HCT116 (cell line): ENCODE measurements at regions not wholly inside any gene's neighbourhood (a gene's known extent, or its start where the extent isn't known, plus 50 kb on each side); places are given as distances from the start of the nearest gene placed in this dataset.
A peak's percentile ranks its signal among the peaks of the same experiment; 100 is the strongest.

Experiments
- ATAC-seq: fragments of 200-7000 bp; cut with Tn5 transposase; 2 replicates; pipeline ENCODE4 v1.9.1; 2020; ENCODE audit warnings: mild to moderate bottlenecking, moderate library complexity
- BruUV-seq: library from RNA; stranded (reverse); fragments of 400-500 nt; replicated peaks from 2 replicates; lab custom pipeline; 2021; lab: Mats Ljungman, UMichigan
- CTCF ChIA-PET: fragments of 300-600 bp; sonication (Branson Sonifier 250); formaldehyde crosslinking; loops from one replicate; lab custom pipeline; 2021; ENCODE audit warnings: antibody characterized with exemption; lab: Charles Lee
- POLR2A ChIA-PET: fragments of 300-600, 350-600 bp; sonication (Branson Sonifier 250); formaldehyde crosslinking; loops from one replicate; lab custom pipeline; 2021; ENCODE audit warnings: antibody characterized with exemption; lab: Charles Lee
- RAD21 ChIA-PET, 2 experiments: fragments of 300-600 bp; sonication (Branson Sonifier 250); formaldehyde crosslinking; loops; one replicate each; lab custom pipeline; 2023; ENCODE audit warnings: low total read pairs in 2 of 2; ENCODE audit not compliant: uncharacterized antibody in 2 of 2, unreplicated experiment in 2 of 2, low non-redundant PET in 1 of 2; lab: Charles Lee
- DNase-seq: peaks from one replicate; pipeline ENCODE4 v3.0.0-alpha.2; 2010; ENCODE audit warnings: low read depth, low spot score
- H2AFZ ChIP-seq: fragments of 200-600 bp; shearing (Covaris generic), sonication (generic); 2 replicates; pipeline ENCODE4 v1.6.1; 2017; ENCODE audit warnings: low read depth, mixed run types, mixed read lengths, antibody characterized with exemption, low read length; ENCODE audit not compliant: poor library complexity, severe bottlenecking
- H3K27ac ChIP-seq: 2 replicates; pipeline ENCODE4 v1.5.1; 2012; ENCODE audit warnings: low read depth, low read length
- H3K27me3 ChIP-seq: fragments of 200-600 bp; sonication (generic); 2 replicates; pipeline ENCODE4 v1.6.1; 2016; ENCODE audit warnings: mixed run types, low read length, mixed read lengths; ENCODE audit not compliant: insufficient read depth
- H3K36me3 ChIP-seq, 2 experiments: fragments of 200-500 bp in 1 of 2; fragments of 200-600 bp in 1 of 2; sonication (Bioruptor generic) in 1 of 2; sonication (generic) in 1 of 2; 2 replicates each; pipeline versions ENCODE4 v1.5.1 to v1.6.1; 2014 to 2016; ENCODE audit warnings: low read length in 2 of 2, inconsistent platforms in 1 of 2, mixed read lengths in 1 of 2, mixed run types in 1 of 2; ENCODE audit not compliant: insufficient read depth in 2 of 2, control insufficient read depth in 1 of 2
- H3K4me1 ChIP-seq, 2 experiments: fragments of 200-600 bp in 1 of 2; sonication (generic) in 1 of 2; 2 replicates each; pipeline versions ENCODE4 v1.5.1 to v1.6.1; 2012 to 2017; ENCODE audit warnings: low read length in 2 of 2, inconsistent platforms in 1 of 2, mild to moderate bottlenecking in 1 of 2, mixed read lengths in 1 of 2, mixed run types in 1 of 2, moderate library complexity in 1 of 2; ENCODE audit not compliant: insufficient read depth in 2 of 2, control insufficient read depth in 1 of 2
- H3K4me2 ChIP-seq: fragments of 200-600 bp; sonication (generic); 2 replicates; pipeline ENCODE4 v1.6.1; 2017; ENCODE audit warnings: mixed run types, low read length, mixed read lengths
- H3K4me3 ChIP-seq, 2 experiments: fragments of 200-600 bp in 1 of 2; sonication (generic) in 1 of 2; replicated peaks in 1 of 2; 2 replicates each; pipeline ENCODE4 v1.5.1; 2011 to 2016; ENCODE audit warnings: low read length in 2 of 2, control low read depth in 1 of 2, low read depth in 1 of 2, mild to moderate bottlenecking in 1 of 2, mixed read lengths in 1 of 2, mixed run types in 1 of 2
- H3K79me2 ChIP-seq: fragments of 200-600 bp; sonication (generic); 2 replicates; pipeline ENCODE4 v1.6.1; 2017; ENCODE audit warnings: mild to moderate bottlenecking, mixed run types, low read length, moderate library complexity, mixed read lengths; ENCODE audit not compliant: insufficient read depth
- H3K9ac ChIP-seq: fragments of 200-600 bp; sonication (generic); 2 replicates; pipeline ENCODE4 v1.6.1; 2016; ENCODE audit warnings: low read length, mixed read lengths
- H3K9me2 ChIP-seq: fragments of 200-600 bp; sonication (generic), shearing (Covaris generic); 2 replicates; pipeline ENCODE4 v1.6.1; 2017; ENCODE audit warnings: mixed run types, mild to moderate bottlenecking, moderate library complexity; ENCODE audit not compliant: insufficient read depth
- H3K9me3 ChIP-seq, 2 experiments: fragments of 200-500 bp in 1 of 2; fragments of 200-600 bp in 1 of 2; sonication (Bioruptor generic) in 1 of 2; sonication (generic) in 1 of 2; 2 replicates each; pipeline ENCODE4 v1.6.1; 2014 to 2017; ENCODE audit warnings: low read length in 2 of 2, mixed read lengths in 2 of 2, inconsistent platforms in 1 of 2, low read depth in 1 of 2, mild to moderate bottlenecking in 1 of 2, mixed run types in 1 of 2, moderate library complexity in 1 of 2; ENCODE audit not compliant: control insufficient read depth in 1 of 2, insufficient read depth in 1 of 2
- H4K20me1 ChIP-seq: fragments of 200-600 bp; sonication (generic), shearing (Covaris generic); 2 replicates; pipeline ENCODE4 v1.6.1; 2017; ENCODE audit warnings: mixed run types, mild to moderate bottlenecking, moderate library complexity; ENCODE audit not compliant: insufficient read depth
- RAD21 ChIP-seq: IDR thresholded peaks from 2 replicates; pipeline ENCODE4 v1.6.1; 2012; ENCODE audit warnings: low read depth, mild to moderate bottlenecking
- REST ChIP-seq: IDR thresholded peaks from 2 replicates; pipeline ENCODE4 v1.6.1; 2012; ENCODE audit warnings: low read depth
- SP1 ChIP-seq: IDR thresholded peaks from 2 replicates; pipeline ENCODE4 v1.6.1; 2012; ENCODE audit warnings: low read depth
- SRF ChIP-seq: IDR thresholded peaks from 2 replicates; pipeline ENCODE4 v1.6.1; 2012; ENCODE audit warnings: low read depth
- ZFX ChIP-seq: fragments of 450-650 bp; IDR thresholded peaks from 2 replicates; pipeline ENCODE4 v1.6.1; 2017
- ZNF274 ChIP-seq: fragments of 200-500 bp; sonication (Bioruptor generic); IDR thresholded peaks from 2 replicates; pipeline ENCODE4 v1.6.1; 2014; ENCODE audit warnings: mild to moderate bottlenecking, low read depth, low read length, inconsistent platforms
- intact Hi-C: fragments of 100-400 bp; cut with micrococcal nuclease; formaldehyde crosslinking; loops from 2 replicates; pipeline ENCODE4 v1.10.0; 2022

- POLR2A ChIA-PET = no interaction called here
- no peaks in the 10 kb centered on the region for H4K20me1 ChIP-seq
- intact Hi-C loops = no loop called here
- H3K4me1 ChIP-seq = no peaks in the 10 kb centered on the region
- TF ChIP-seq SRF (no peak), ZFX (no peak), RAD21 (no peak), SP1 (no peak)
- TF ChIP-seq, all 23 proteins: peak for 0
- H3K4me3 ChIP-seq = no peak overlapping the region
- ChIA-PET RAD21 (no interaction called here), CTCF (no interaction called here)
- H3K9ac ChIP-seq = no peak overlapping the region
- no peak overlapping the region for H3K4me2 ChIP-seq
- no peaks in the 10 kb centered on the region for H3K9me3 ChIP-seq
- H3K79me2 ChIP-seq = no peaks in the 10 kb centered on the region
- ATAC-seq (no peak), DNase-seq (no peak)
- H3K9me2 ChIP-seq = no peaks in the 10 kb centered on the region
- no peaks in the 10 kb centered on the region for H3K36me3 ChIP-seq
- H2AFZ ChIP-seq = no peak overlapping the region
- no TSS peak for BruUV-seq
- no peak overlapping the region for H3K27ac ChIP-seq
- H3K27me3 ChIP-seq = no peaks in the 10 kb centered on the region; the same call in 1 of the 2 replicates
These were observed 149.8 kb upstream of the PCSK2 start for GRCh38 chr20:17077030-17077429.

- Histone ChIP-seq H3K4me2 (no peak overlapping the region), H3K9me2 (no peaks in the 10 kb centered on the region), H3K9me3 (no peaks in the 10 kb centered on the region), H3K27ac (no peak overlapping the region), H4K20me1 (no peaks in the 10 kb centered on the region), H3K36me3 (no peaks in the 10 kb centered on the region), H3K27me3 (peaks cover 6% of the 10 kb centered on the region; the same call in 1 of the 2 replicates), H3K4me1 (no peaks in the 10 kb centered on the region), H3K4me3 (no peak overlapping the region), H3K79me2 (no peaks in the 10 kb centered on the region), H3K9ac (no peak overlapping the region), H2AFZ (no peak overlapping the region)
- CTCF ChIA-PET = no interaction called here
- intact Hi-C loops = no loop called here
- DNase-seq = no peak
- RAD21 ChIA-PET = interaction anchor here in 1 of 2 experiments (0.7 kb wide), 1 partner anchor 321 kb away, joined by 4 read pairs; no protein-coding TSS in a partner anchor
- TF ChIP-seq REST (peak; percentile 52), ZNF274 (no peak)
- ATAC-seq = no peak
- POLR2A ChIA-PET = no interaction called here
- no TSS peak for BruUV-seq
These were observed 143.1 kb upstream of the PCSK2 start for GRCh38 chr20:17083738-17084137.
